Sigmoid colon (tissue), 4 donors: ENCODE measurements at regions not wholly inside any gene's neighbourhood (a gene's known extent, or its start where the extent isn't known, plus 50 kb on each side); places are given as distances from the start of the nearest gene placed in this dataset.

Source experiments
- EP300 ChIP-seq, 4 donors: sonication (generic); formaldehyde crosslinking; IDR thresholded peaks; one replicate each; pipeline ENCODE4 v1.6.1; 2017; ENCODE audit warnings: antibody characterized with exemption in 4 of 4
- POLR2A ChIP-seq, 2 donors: fragments of 450-650 bp; IDR thresholded peaks; one replicate each; pipeline ENCODE4 v1.6.1; 2016; ENCODE audit warnings: antibody characterized with exemption in 2 of 2, mild to moderate bottlenecking in 2 of 2, moderate library complexity in 2 of 2
- POLR2AphosphoS5 ChIP-seq, 4 donors: sonication (generic); formaldehyde crosslinking; IDR thresholded peaks; one replicate each; pipeline ENCODE4 v1.6.1; 2017; ENCODE audit warnings: antibody characterized with exemption in 4 of 4
- TF ChIP-seq, protein P1 (sequence below), 4 experiments: fragments of 450-650 bp in 3 of 4; fragments of 200-600 bp in 1 of 4; IDR thresholded peaks; one replicate each; pipeline ENCODE4 v1.5.1; 2016 to 2019; ENCODE audit warnings: antibody characterized with exemption in 4 of 4, mild to moderate bottlenecking in 3 of 4, moderate library complexity in 2 of 4

GRCh38 chr21:40947713-40948112 lies 100.8 kb upstream of the DSCAM start:
- no peak for TF ChIP-seq POLR2AphosphoS5 (IDR thresholded peaks at IDR 0.05)
- TF ChIP-seq, protein P1, sequence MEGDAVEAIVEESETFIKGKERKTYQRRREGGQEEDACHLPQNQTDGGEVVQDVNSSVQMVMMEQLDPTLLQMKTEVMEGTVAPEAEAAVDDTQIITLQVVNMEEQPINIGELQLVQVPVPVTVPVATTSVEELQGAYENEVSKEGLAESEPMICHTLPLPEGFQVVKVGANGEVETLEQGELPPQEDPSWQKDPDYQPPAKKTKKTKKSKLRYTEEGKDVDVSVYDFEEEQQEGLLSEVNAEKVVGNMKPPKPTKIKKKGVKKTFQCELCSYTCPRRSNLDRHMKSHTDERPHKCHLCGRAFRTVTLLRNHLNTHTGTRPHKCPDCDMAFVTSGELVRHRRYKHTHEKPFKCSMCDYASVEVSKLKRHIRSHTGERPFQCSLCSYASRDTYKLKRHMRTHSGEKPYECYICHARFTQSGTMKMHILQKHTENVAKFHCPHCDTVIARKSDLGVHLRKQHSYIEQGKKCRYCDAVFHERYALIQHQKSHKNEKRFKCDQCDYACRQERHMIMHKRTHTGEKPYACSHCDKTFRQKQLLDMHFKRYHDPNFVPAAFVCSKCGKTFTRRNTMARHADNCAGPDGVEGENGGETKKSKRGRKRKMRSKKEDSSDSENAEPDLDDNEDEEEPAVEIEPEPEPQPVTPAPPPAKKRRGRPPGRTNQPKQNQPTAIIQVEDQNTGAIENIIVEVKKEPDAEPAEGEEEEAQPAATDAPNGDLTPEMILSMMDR (IDR thresholded peaks at IDR 0.05) = no peak
- no peak for TF ChIP-seq EP300 (IDR thresholded peaks at IDR 0.05)
- no peak for TF ChIP-seq POLR2A (IDR thresholded peaks at IDR 0.05)
